Gastroesophageal sphincter (tissue), 3 donors: ENCODE measurements at regions not wholly inside any gene's neighbourhood (a gene's known extent, or its start where the extent isn't known, plus 50 kb on each side); places are given as distances from the start of the nearest gene placed in this dataset.

ENCODE experiments used
- EP300 ChIP-seq: sonication (generic); formaldehyde crosslinking; IDR thresholded peaks from one replicate; pipeline ENCODE4 v1.6.1; 2017; ENCODE audit warnings: antibody characterized with exemption, mild to moderate bottlenecking
- POLR2A ChIP-seq, 2 donors: fragments of 450-650 bp; IDR thresholded peaks; one replicate each; pipeline ENCODE4 v1.6.1; 2017; ENCODE audit warnings: antibody characterized with exemption in 2 of 2, mild to moderate bottlenecking in 2 of 2, moderate library complexity in 1 of 2
- POLR2AphosphoS5 ChIP-seq: sonication (generic); formaldehyde crosslinking; IDR thresholded peaks from one replicate; pipeline ENCODE4 v1.6.1; 2017; ENCODE audit warnings: antibody characterized with exemption
- TF ChIP-seq, protein P1 (sequence below), 4 experiments: fragments of 200-600 bp in 2 of 4; fragments of 450-650 bp in 2 of 4; sonication (generic) in 1 of 4; IDR thresholded peaks; one replicate each; pipeline ENCODE4 v1.5.1; 2017 to 2019; ENCODE audit warnings: antibody characterized with exemption in 4 of 4, mild to moderate bottlenecking in 2 of 4, moderate library complexity in 2 of 4

DNA sequence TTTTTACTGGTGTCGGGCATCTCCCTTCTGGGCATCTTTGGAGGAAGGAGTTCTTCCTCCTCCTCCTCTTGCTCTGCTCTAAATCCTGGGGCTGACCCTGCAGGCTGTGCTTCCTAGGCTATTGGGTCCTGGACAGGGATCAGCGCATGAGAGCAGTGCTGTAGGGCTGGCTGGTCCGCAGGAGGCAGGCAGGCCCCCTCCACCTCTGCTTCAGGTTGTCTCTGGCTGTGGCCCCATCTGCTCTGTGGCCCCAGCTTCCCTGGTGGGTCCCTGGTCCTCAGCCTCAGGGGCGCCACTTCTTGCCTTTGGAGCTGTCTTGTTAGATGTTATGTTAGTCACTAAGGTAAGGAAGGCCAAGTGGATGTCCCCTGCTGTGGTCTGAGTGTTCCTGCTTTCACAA is 237.3 kb upstream of the PITRM1 start:
- TF ChIP-seq, protein P1, sequence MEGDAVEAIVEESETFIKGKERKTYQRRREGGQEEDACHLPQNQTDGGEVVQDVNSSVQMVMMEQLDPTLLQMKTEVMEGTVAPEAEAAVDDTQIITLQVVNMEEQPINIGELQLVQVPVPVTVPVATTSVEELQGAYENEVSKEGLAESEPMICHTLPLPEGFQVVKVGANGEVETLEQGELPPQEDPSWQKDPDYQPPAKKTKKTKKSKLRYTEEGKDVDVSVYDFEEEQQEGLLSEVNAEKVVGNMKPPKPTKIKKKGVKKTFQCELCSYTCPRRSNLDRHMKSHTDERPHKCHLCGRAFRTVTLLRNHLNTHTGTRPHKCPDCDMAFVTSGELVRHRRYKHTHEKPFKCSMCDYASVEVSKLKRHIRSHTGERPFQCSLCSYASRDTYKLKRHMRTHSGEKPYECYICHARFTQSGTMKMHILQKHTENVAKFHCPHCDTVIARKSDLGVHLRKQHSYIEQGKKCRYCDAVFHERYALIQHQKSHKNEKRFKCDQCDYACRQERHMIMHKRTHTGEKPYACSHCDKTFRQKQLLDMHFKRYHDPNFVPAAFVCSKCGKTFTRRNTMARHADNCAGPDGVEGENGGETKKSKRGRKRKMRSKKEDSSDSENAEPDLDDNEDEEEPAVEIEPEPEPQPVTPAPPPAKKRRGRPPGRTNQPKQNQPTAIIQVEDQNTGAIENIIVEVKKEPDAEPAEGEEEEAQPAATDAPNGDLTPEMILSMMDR (IDR thresholded peaks at IDR 0.05): no peak
- TF ChIP-seq POLR2A (IDR thresholded peaks at IDR 0.05) (no peak), EP300 (no peak), POLR2AphosphoS5 (no peak)
